HEK293T (cell line): ENCODE measurements at regions not wholly inside any gene's neighbourhood (a gene's known extent, or its start where the extent isn't known, plus 50 kb on each side); places are given as distances from the start of the nearest gene placed in this dataset.

Experiments used
- CTCF ChIA-PET: fragments of 350-600 bp; formaldehyde crosslinking; extraction: SDS; loops from one replicate; lab custom pipeline; 2021; ENCODE audit warnings: antibody characterized with exemption, inconsistent platforms; lab: Yijun Ruan, JAX
- POLR2A ChIA-PET: fragments of 350-600 bp; formaldehyde crosslinking; extraction: SDS; loops from one replicate; lab custom pipeline; 2020; ENCODE audit warnings: antibody characterized with exemption, inconsistent platforms; lab: Yijun Ruan, JAX
- DNase-seq: peaks from one replicate; pipeline ENCODE4 v3.0.0; 2012; ENCODE audit warnings: mixed read lengths; ENCODE audit errors: extremely low spot score
- ARNT ChIP-seq: fragments of 450-650 bp; IDR thresholded peaks from 2 replicates; pipeline ENCODE4 v1.6.1; 2017; ENCODE audit warnings: mild to moderate bottlenecking
- BHLHE40 ChIP-seq: fragments of 450-650 bp; IDR thresholded peaks from 2 replicates; pipeline ENCODE4 v1.6.1; 2016; ENCODE audit warnings: mild to moderate bottlenecking, moderate library complexity, borderline replicate concordance
- CTBP1 ChIP-seq: fragments of 450-650 bp; IDR thresholded peaks from 2 replicates; pipeline ENCODE4 v1.6.1; 2016; ENCODE audit warnings: borderline replicate concordance
- ELF4 ChIP-seq: fragments of 450-650 bp; IDR thresholded peaks from 2 replicates; pipeline ENCODE4 v1.6.1; 2017; ENCODE audit warnings: antibody characterized with exemption
- FOXA1 ChIP-seq: fragments of 450-650 bp; IDR thresholded peaks from 2 replicates; pipeline ENCODE4 v1.6.1; 2016; ENCODE audit warnings: mild to moderate bottlenecking
- FOXK2 ChIP-seq: fragments of 450-650 bp; IDR thresholded peaks from 2 replicates; pipeline ENCODE4 v1.6.1; 2016; ENCODE audit warnings: mild to moderate bottlenecking
- FOXM1 ChIP-seq: fragments of 450-650 bp; IDR thresholded peaks from 2 replicates; pipeline ENCODE4 v1.6.1; 2017; ENCODE audit warnings: mild to moderate bottlenecking, borderline replicate concordance
- HDGF ChIP-seq: fragments of 450-650 bp; IDR thresholded peaks from 2 replicates; pipeline ENCODE4 v1.6.1; 2017; ENCODE audit warnings: antibody characterized with exemption, borderline replicate concordance
- L3MBTL2 ChIP-seq: fragments of 450-650 bp; conservative IDR thresholded peaks from 2 replicates; pipeline ENCODE4 v1.6.1; 2016; ENCODE audit warnings: mild to moderate bottlenecking
- LEF1 ChIP-seq: fragments of 450-650 bp; IDR thresholded peaks from 2 replicates; pipeline ENCODE4 v1.6.1; 2017; ENCODE audit warnings: mild to moderate bottlenecking, borderline replicate concordance
- NFRKB ChIP-seq: fragments of 450-650 bp; IDR thresholded peaks from 2 replicates; pipeline ENCODE4 v1.6.1; 2016; ENCODE audit warnings: mild to moderate bottlenecking, moderate library complexity
- PKNOX1 ChIP-seq: fragments of 450-650 bp; IDR thresholded peaks from 2 replicates; pipeline ENCODE4 v1.6.1; 2016
- SP1 ChIP-seq: fragments of 450-650 bp; IDR thresholded peaks from 2 replicates; pipeline ENCODE4 v1.6.1; 2017
- SUZ12 ChIP-seq: fragments of 450-650 bp; IDR thresholded peaks from 2 replicates; pipeline ENCODE4 v1.6.1; 2016; ENCODE audit warnings: mild to moderate bottlenecking
- TARDBP ChIP-seq: fragments of 450-650 bp; IDR thresholded peaks from 2 replicates; pipeline ENCODE4 v1.6.1; 2016
- ZNF384 ChIP-seq: fragments of 450-650 bp; IDR thresholded peaks from 2 replicates; pipeline ENCODE4 v1.6.1; 2016

GRCh38 chr1:80659161-80659560, 1141.6 kb upstream of the ADGRL2 start:
- ChIA-PET POLR2A (no interaction called here), CTCF (no interaction called here)
- TF ChIP-seq FOXA1: no peak
- TF ChIP-seq L3MBTL2: no peak
- TF ChIP-seq CTBP1: no peak
- TF ChIP-seq ARNT: no peak
- TF ChIP-seq FOXK2: no peak
- no peak for TF ChIP-seq BHLHE40
- no peak for TF ChIP-seq ELF4
- no peak for TF ChIP-seq NFRKB
- DNase-seq: no peak

GRCh38 chr1:80657707-80658106, 1143.0 kb upstream of the ADGRL2 start:
- CTCF ChIA-PET: no interaction called here
- DNase-seq: no peak
- TF ChIP-seq ARNT (no peak), BHLHE40 (no peak), FOXM1 (no peak), SP1 (no peak), ELF4 (no peak), FOXA1 (no peak), ZNF384 (no peak), LEF1 (no peak), PKNOX1 (no peak), SUZ12 (no peak), CTBP1 (no peak), FOXK2 (no peak), HDGF (no peak)
- POLR2A ChIA-PET: no interaction called here

GRCh38 chr1:80657044-80657643, 1143.6 kb upstream of the ADGRL2 start:
- POLR2A ChIA-PET: no interaction called here
- CTCF ChIA-PET: interaction anchor here (1.6 kb wide), 1 partner anchor 11 kb away, joined by 3 read pairs; no protein-coding TSS in a partner anchor
- TF ChIP-seq CTBP1: no peak
- no peak for TF ChIP-seq LEF1
- no peak for TF ChIP-seq BHLHE40
- TF ChIP-seq FOXK2: no peak
- no peak for TF ChIP-seq ARNT
- no peak for TF ChIP-seq SUZ12
- no peak for TF ChIP-seq ZNF384
- TF ChIP-seq ELF4: no peak
- no peak for TF ChIP-seq SP1
- DNase-seq: no peak

DNA sequence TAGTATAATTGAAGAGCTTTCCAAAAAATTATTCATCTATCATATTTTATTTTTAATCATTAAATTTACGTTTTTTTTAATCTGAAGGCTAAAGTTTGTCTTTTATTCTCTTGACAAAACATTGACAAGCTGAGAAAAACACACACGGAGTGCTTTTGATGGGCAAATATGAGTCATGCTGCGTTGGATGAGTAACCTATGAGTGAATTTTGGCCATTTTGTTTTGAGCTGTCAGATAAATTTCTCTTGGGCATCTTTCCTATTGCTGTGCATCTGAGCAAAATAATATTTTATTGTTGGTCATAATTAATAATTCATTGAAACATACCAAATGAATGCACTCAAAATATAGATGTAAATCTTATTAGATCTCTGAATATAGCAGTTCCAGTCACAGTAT, 1144.1 kb upstream of the ADGRL2 start:
- no peak for TF ChIP-seq FOXK2
- TF ChIP-seq BHLHE40: no peak
- no peak for TF ChIP-seq ZNF384
- TF ChIP-seq SUZ12: no peak
- TF ChIP-seq PKNOX1: no peak
- no peak for DNase-seq
- CTCF ChIA-PET: interaction anchor here (0.6 to 1.6 kb wide), 3 partner anchors 9 to 23 kb away, joined by 3 read pairs; no protein-coding TSS in a partner anchor
- POLR2A ChIA-PET: no interaction called here

- CTCF ChIA-PET: interaction anchor here (0.6 to 1.6 kb wide), 5 partner anchors 9 to 643 kb away, joined by 3 to 5 read pairs (median 3); no protein-coding TSS in a partner anchor
- peak; percentile 69 for DNase-seq
- TF ChIP-seq ARNT (no peak), ZNF384 (no peak)
- POLR2A ChIA-PET: no interaction called here
Observed at GRCh38 chr1:80656014-80656636, 1144.6 kb upstream of the ADGRL2 start.

GRCh38 chr1:80646053-80646452, 1154.7 kb upstream of the ADGRL2 start:
- no peak for DNase-seq
- CTCF ChIA-PET: interaction anchor here (1.1 kb wide), 1 partner anchor 10 kb away, joined by 3 read pairs; no protein-coding TSS in a partner anchor
- POLR2A ChIA-PET: no interaction called here
- TF ChIP-seq PKNOX1 (no peak), SP1 (no peak), L3MBTL2 (no peak), FOXK2 (no peak), LEF1 (no peak), NFRKB (no peak), CTBP1 (no peak), FOXM1 (no peak), TARDBP (no peak), HDGF (no peak), ZNF384 (no peak), ARNT (no peak), BHLHE40 (no peak)

DNA sequence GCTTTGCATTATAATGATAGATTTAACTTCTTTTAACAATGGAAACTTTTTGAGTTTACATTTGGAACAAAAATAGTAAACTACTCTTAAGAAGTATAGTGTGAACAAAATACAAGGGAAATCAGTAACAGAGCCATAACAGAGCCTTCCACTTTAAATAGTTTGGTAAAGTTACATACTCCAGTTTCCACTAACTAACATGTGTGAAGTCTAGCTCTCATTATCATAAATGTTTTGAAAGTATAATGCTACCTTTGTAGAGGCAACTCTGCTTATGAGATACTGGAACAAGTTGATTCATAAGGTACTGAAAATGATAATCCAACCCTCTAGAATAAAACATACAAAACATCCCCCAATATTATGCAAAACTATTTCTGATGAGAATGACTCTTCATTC, 1155.1 kb upstream of the ADGRL2 start:
- ChIA-PET POLR2A (no interaction called here), CTCF (no interaction called here)
- DNase-seq: no peak
- TF ChIP-seq FOXA1 (no peak), ELF4 (no peak), SUZ12 (no peak), ARNT (no peak), NFRKB (no peak), PKNOX1 (no peak), SP1 (no peak), TARDBP (no peak), LEF1 (no peak), L3MBTL2 (no peak), ZNF384 (no peak), FOXK2 (no peak), HDGF (no peak), BHLHE40 (no peak), FOXM1 (no peak), CTBP1 (no peak)
